GM12878 (cell line): ENCODE measurements at regions not wholly inside any gene's neighbourhood (a gene's known extent, or its start where the extent isn't known, plus 50 kb on each side); places are given as distances from the start of the nearest gene placed in this dataset.
"Not testable (repeated sequence)": the region's sequence is repeated elsewhere in the genome, so short reads cannot be mapped to it uniquely, and the experiment has no call there.

Experiments
- ATAC-seq: fragments of 200-7000 bp; cut with Tn5 transposase; 3 replicates; pipeline ENCODE4 v1.9.1; 2020; ENCODE audit warnings: mild to moderate bottlenecking, moderate library complexity
- BruUV-seq: library from RNA; stranded (reverse); fragments of 400-500 nt; replicated peaks from 2 replicates; lab custom pipeline; 2021; lab: Mats Ljungman, UMichigan
- CTCF ChIA-PET: fragments of 300-600 bp; sonication (Branson Sonifier 250); formaldehyde crosslinking; extraction: SDS; loops from one replicate; lab custom pipeline; 2021; ENCODE audit warnings: inconsistent platforms; lab: Yijun Ruan, JAX
- POLR2A ChIA-PET: fragments of 350-600 bp; formaldehyde crosslinking; extraction: SDS; loops from one replicate; lab custom pipeline; 2021; ENCODE audit warnings: inconsistent platforms; lab: Charles Lee
- RAD21 ChIA-PET: fragments of 300-600 bp; sonication (Branson Sonifier 250); formaldehyde crosslinking; loops from one replicate; lab custom pipeline; 2023; ENCODE audit warnings: antibody characterized with exemption; ENCODE audit not compliant: unreplicated experiment; lab: Charles Lee
- SMC1A ChIA-PET: fragments of 300-600 bp; sonication (Branson Sonifier 250); formaldehyde crosslinking; loops from one replicate; lab custom pipeline; 2023; ENCODE audit not compliant: unreplicated experiment, uncharacterized antibody; lab: Charles Lee
- DNase-seq: peaks from one replicate; pipeline ENCODE4 v3.0.0-alpha.2; 2011; ENCODE audit warnings: low read depth, low spot score
- FAIRE-seq: peaks from 3 replicates; lab custom pipeline; 2011; peaks lifted over from hg19 to GRCh38; lab: Jason Lieb, UNC
- H2AFZ ChIP-seq: 2 replicates; pipeline ENCODE4 v1.6.0; 2011; ENCODE audit warnings: low read depth, low read length, control low read depth; ENCODE audit not compliant: control insufficient read depth
- H3K27ac ChIP-seq: 2 replicates; pipeline ENCODE4 v1.5.1; 2011; ENCODE audit warnings: control low read depth; ENCODE audit not compliant: control insufficient read depth, insufficient read depth
- H3K27me3 ChIP-seq, 2 experiments: replicated peaks in 1 of 2; 2 replicates each; pipeline versions ENCODE4 v1.6.0 to v1.6.1; 2011; ENCODE audit warnings: low read length in 1 of 2; ENCODE audit not compliant: control insufficient read depth in 2 of 2, insufficient read depth in 2 of 2
- H3K36me3 ChIP-seq, 2 experiments: 2 replicates each; pipeline ENCODE4 v1.5.1; 2011; ENCODE audit warnings: low read length in 1 of 2; ENCODE audit not compliant: control insufficient read depth in 2 of 2, insufficient read depth in 2 of 2
- H3K4me1 ChIP-seq: 2 replicates; pipeline ENCODE4 v1.6.1; 2011; ENCODE audit warnings: mild to moderate bottlenecking, low read length, moderate library complexity, mixed read lengths; ENCODE audit not compliant: control insufficient read depth, insufficient read depth
- H3K4me2 ChIP-seq: 2 replicates; pipeline ENCODE4 v1.6.0; 2011; ENCODE audit warnings: control low read depth; ENCODE audit not compliant: control insufficient read depth, insufficient read depth
- H3K4me3 ChIP-seq: fragments of 200-600 bp; sonication (generic); 2 replicates; pipeline ENCODE4 v1.5.1; 2016
- H3K79me2 ChIP-seq: 2 replicates; pipeline ENCODE4 v1.6.0; 2011; ENCODE audit warnings: low read length; ENCODE audit not compliant: control insufficient read depth, insufficient read depth
- H3K9ac ChIP-seq: 2 replicates; pipeline ENCODE4 v1.8.0; 2011; ENCODE audit warnings: low read length, control low read depth, mixed read lengths; ENCODE audit not compliant: control insufficient read depth, insufficient read depth
- H3K9me3 ChIP-seq: replicated peaks from 3 replicates; pipeline ENCODE4 v1.5.1; 2011; ENCODE audit warnings: mild to moderate bottlenecking, low read length; ENCODE audit not compliant: control insufficient read depth, insufficient read depth
- H4K20me1 ChIP-seq: 2 replicates; pipeline ENCODE4 v1.6.0; 2011; ENCODE audit not compliant: control insufficient read depth, insufficient read depth
- SMC3 ChIP-seq: IDR thresholded peaks from 2 replicates; pipeline ENCODE4 v1.6.1; 2011; ENCODE audit warnings: low read length, improper control_type of control experiment, borderline replicate concordance
- WGBS: methylation state at CpG from one replicate; pipeline ENCODE4 v1.1.6; 2016; ENCODE audit warnings: low lambda C conversion rate; ENCODE audit not compliant: insufficient replicate concordance, insufficient coverage; ENCODE audit errors: missing lambda C conversion rate; 5-methylcytosine and 5-hydroxymethylcytosine counted together
- in situ Hi-C: fragments of 300-500 bp; cut with MboI; formaldehyde crosslinking; loops from 9 replicates; pipeline ENCODE4 v1.14.3; 2018; ENCODE audit warnings: mixed read lengths
- intact Hi-C: fragments of 100-400 bp; cut with micrococcal nuclease; formaldehyde crosslinking; loops from one replicate; pipeline ENCODE4 v1.14.2; 2022; ENCODE audit not compliant: unreplicated experiment
- TF ChIP-seq, protein P1 (sequence below): fragments of 450-650 bp; IDR thresholded peaks from 2 replicates; pipeline ENCODE4 v1.6.1; 2017; ENCODE audit warnings: antibody characterized with exemption, mild to moderate bottlenecking, moderate library complexity

DNA sequence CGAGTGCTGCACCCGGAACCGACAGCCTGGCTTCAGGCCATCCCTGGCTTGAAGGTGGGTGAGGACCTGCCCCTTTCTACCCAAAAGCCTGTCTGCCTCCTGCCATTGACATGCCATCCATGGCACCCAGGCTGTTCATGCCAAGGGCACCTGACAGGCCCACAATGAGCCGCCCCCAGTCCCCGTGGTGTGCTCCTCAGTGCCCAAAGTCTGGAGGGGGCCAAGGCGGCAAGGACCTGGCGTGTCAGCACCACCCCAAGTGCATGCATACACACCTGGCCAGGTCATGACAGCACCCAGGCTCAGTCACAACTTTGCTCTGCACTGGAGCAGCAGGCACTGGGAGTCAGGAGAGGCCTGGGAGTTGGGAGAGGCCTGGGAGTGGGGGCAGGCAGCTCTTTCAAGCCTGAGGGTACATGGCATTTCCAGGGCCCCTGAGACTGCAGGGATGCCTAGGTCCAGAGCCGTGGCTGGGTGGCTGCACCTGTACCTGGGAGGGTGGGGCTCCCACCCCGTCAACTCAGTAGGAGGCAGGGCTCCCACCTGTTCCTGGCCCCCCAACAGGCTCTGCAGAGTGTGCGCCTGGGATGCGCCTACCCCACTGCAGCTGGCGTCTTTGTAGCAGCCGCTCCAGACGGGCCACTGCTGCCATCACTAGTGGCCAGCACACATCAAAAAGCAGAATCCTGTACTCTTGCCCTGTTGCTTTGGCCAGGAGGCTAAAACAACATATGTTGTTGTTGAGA is 71.7 kb downstream of the ZNF467 start:
- RAD21 ChIA-PET, result no interaction called here
- no peaks in the 10 kb centered on the region for H3K27me3 ChIP-seq
- TF ChIP-seq SMC3, result no peak
- TF ChIP-seq, protein P1, sequence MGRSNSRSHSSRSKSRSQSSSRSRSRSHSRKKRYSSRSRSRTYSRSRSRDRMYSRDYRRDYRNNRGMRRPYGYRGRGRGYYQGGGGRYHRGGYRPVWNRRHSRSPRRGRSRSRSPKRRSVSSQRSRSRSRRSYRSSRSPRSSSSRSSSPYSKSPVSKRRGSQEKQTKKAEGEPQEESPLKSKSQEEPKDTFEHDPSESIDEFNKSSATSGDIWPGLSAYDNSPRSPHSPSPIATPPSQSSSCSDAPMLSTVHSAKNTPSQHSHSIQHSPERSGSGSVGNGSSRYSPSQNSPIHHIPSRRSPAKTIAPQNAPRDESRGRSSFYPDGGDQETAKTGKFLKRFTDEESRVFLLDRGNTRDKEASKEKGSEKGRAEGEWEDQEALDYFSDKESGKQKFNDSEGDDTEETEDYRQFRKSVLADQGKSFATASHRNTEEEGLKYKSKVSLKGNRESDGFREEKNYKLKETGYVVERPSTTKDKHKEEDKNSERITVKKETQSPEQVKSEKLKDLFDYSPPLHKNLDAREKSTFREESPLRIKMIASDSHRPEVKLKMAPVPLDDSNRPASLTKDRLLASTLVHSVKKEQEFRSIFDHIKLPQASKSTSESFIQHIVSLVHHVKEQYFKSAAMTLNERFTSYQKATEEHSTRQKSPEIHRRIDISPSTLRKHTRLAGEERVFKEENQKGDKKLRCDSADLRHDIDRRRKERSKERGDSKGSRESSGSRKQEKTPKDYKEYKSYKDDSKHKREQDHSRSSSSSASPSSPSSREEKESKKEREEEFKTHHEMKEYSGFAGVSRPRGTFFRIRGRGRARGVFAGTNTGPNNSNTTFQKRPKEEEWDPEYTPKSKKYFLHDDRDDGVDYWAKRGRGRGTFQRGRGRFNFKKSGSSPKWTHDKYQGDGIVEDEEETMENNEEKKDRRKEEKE, result no peak
- no peaks in the 10 kb centered on the region for H3K79me2 ChIP-seq
- POLR2A ChIA-PET, result no interaction called here
- CTCF ChIA-PET, result interaction anchor here (0.9 kb wide), 1 partner anchor 40 kb away, joined by 3 read pairs; no protein-coding TSS in a partner anchor
- intact Hi-C loops (no loop called here), in situ Hi-C loops (no loop called here)
- H3K4me1 ChIP-seq, result no peaks in the 10 kb centered on the region
- SMC1A ChIA-PET, result no interaction called here
- no peak overlapping the region for H2AFZ ChIP-seq
- WGBS, result 54% methylated on average over 14 of the region's 14 CpGs
- H3K4me2 ChIP-seq, result no peak overlapping the region
- DNase-seq (no peak), FAIRE-seq (no peak), ATAC-seq (no peak)
- no TSS peak for BruUV-seq
- no peaks in the 10 kb centered on the region for H3K9me3 ChIP-seq
- H3K9ac ChIP-seq, result no peak overlapping the region
- no peaks in the 10 kb centered on the region for H4K20me1 ChIP-seq
- H3K27ac ChIP-seq, result no peak overlapping the region
- H3K36me3 ChIP-seq, result no peaks in the 10 kb centered on the region
- no peak overlapping the region for H3K4me3 ChIP-seq

DNA sequence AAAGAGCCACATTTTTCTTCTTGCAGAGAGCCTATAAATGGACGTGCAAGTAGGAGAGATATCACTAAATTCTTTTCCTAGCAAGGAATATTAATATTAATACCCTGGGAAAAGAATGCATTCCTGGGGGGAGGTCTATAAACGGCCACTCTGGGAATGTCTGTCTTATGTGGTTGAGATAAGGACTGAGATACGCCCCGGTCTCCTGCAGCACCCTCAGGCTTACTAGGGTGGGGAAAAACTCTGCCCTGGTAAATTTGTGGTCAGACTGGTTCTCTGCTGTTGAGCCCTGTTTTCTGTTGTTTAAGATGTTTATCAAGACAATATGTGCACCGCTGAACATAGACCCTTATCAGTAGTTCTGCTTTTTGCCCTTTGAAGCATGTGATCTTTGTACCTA is 75.6 kb downstream of the ZNF467 start:
- H4K20me1 ChIP-seq, intact Hi-C loops, RAD21 ChIA-PET, ATAC-seq, CTCF ChIA-PET, H3K36me3 ChIP-seq, POLR2A ChIA-PET, SMC1A ChIA-PET, H3K79me2 ChIP-seq, H3K9me3 ChIP-seq, H2AFZ ChIP-seq, H3K4me1 ChIP-seq, FAIRE-seq, BruUV-seq, H3K4me3 ChIP-seq, in situ Hi-C loops, H3K27ac ChIP-seq, H3K27me3 ChIP-seq, DNase-seq, H3K9ac ChIP-seq, H3K4me2 ChIP-seq: not testable (repeated sequence)
- 49% methylated on average over 5 of the region's 5 CpGs for WGBS
